ENCODE measurements at regions not wholly inside any gene's neighbourhood (a gene's known extent, or its start where the extent isn't known, plus 50 kb on each side); places are given as distances from the start of the nearest gene placed in this dataset.

- TF ChIP-seq CEBPB (tag; IDR thresholded peaks at IDR 0.05) (no peak), FOXJ3 (CRISPR knock-in tag; IDR thresholded peaks at IDR 0.05) (no peak)
Observed at GRCh38 chr6:6875818-6876470, 231.8 kb upstream of the RREB1 start.

Measured in K562 (cell line).